SK-N-MC (cell line): ENCODE measurements at regions not wholly inside any gene's neighbourhood (a gene's known extent, or its start where the extent isn't known, plus 50 kb on each side); places are given as distances from the start of the nearest gene placed in this dataset.

Source experiments
- DNase-seq: peaks from one replicate; pipeline ENCODE4 v3.0.0-alpha.2; 2011; ENCODE audit warnings: low read depth, low spot score
- H3K27ac ChIP-seq: fragments of 200-600 bp; sonication (generic); 2 replicates; pipeline ENCODE4 v1.5.1; 2016; ENCODE audit warnings: mixed run types
- H3K36me3 ChIP-seq: fragments of 200-600 bp; sonication (generic); 2 replicates; pipeline ENCODE4 v1.6.1; 2017; ENCODE audit warnings: antibody characterized with exemption, low read length, mixed read lengths; ENCODE audit not compliant: insufficient read depth
- H3K4me3 ChIP-seq: fragments of 200-600 bp; sonication (generic); 2 replicates; pipeline ENCODE4 v1.5.1; 2016
- H3K9ac ChIP-seq: fragments of 200-600 bp; sonication (generic); 2 replicates; pipeline ENCODE4 v1.8.0; 2017; ENCODE audit warnings: mixed run types, mixed read lengths; ENCODE audit not compliant: insufficient read length
- H3K9me3 ChIP-seq: fragments of 200-600 bp; sonication (generic); 2 replicates; pipeline ENCODE4 v1.6.1; 2017; ENCODE audit warnings: low read depth, mild to moderate bottlenecking, antibody characterized with exemption, low read length, moderate library complexity, mixed read lengths
- EZH2 ChIP-seq: fragments of 200-600 bp; sonication (generic); IDR thresholded peaks from one replicate; pipeline ENCODE4 v1.6.1; 2017; ENCODE audit warnings: antibody characterized with exemption
- FOXP2 ChIP-seq: optimal IDR thresholded peaks from 2 replicates; pipeline ENCODE3; 2011; ENCODE audit warnings: mild to moderate bottlenecking, moderate library complexity; ENCODE audit not compliant: insufficient read depth; ENCODE audit errors: extremely low read length, control extremely low read depth
- POLR2AphosphoS5 ChIP-seq: IDR thresholded peaks from 2 replicates; pipeline ENCODE4 v1.6.1; 2012; ENCODE audit warnings: mild to moderate bottlenecking, low read depth, low read length, borderline replicate concordance

DNA sequence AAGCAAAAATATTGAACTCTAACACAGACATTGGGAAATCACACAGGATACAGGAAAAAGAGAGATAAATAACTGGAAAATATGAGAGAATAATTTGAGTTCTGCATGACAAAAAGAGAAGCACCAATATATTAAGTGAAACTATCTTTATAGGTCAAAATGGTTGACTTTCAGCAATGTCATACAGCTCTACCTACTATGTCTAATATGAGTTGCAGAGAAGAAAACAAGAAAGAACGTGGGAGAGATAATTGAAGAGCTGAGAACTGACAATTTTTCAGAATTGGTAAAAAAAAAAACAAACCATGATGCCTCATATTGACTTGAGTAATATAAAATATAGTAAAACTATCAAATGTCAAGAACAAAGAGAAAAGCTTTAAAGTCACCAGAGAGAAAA, 221.7 kb downstream of the BCL11B start:
- no peak for TF ChIP-seq EZH2
- Histone ChIP-seq H3K36me3 (no peaks in the 10 kb centered on the region), H3K27ac (no peak overlapping the region), H3K9ac (no peak overlapping the region), H3K4me3 (no peak overlapping the region), H3K9me3 (no peaks in the 10 kb centered on the region)
- no peak for DNase-seq

- H3K36me3 ChIP-seq = no peaks in the 10 kb centered on the region
- TF ChIP-seq POLR2AphosphoS5 (no peak), FOXP2 (no peak), EZH2 (no peak)
- H3K9ac ChIP-seq = no peak overlapping the region
- DNase-seq = no peak
- H3K4me3 ChIP-seq = no peak overlapping the region
- no peaks in the 10 kb centered on the region for H3K9me3 ChIP-seq
- H3K27ac ChIP-seq = no peak overlapping the region
Measured at GRCh38 chr14:99052467-99052866, 219.5 kb downstream of the BCL11B start.

GRCh38 chr14:99055019-99055418, 217.0 kb downstream of the BCL11B start:
- H3K27ac ChIP-seq = no peak overlapping the region
- TF ChIP-seq EZH2 (no peak), FOXP2 (no peak), POLR2AphosphoS5 (no peak)
- no peaks in the 10 kb centered on the region for H3K9me3 ChIP-seq
- H3K9ac ChIP-seq = no peak overlapping the region
- no peaks in the 10 kb centered on the region for H3K36me3 ChIP-seq
- H3K4me3 ChIP-seq = no peak overlapping the region
- DNase-seq = no peak

- no peak for DNase-seq
- no peak overlapping the region for H3K4me3 ChIP-seq
- no peaks in the 10 kb centered on the region for H3K9me3 ChIP-seq
- TF ChIP-seq FOXP2 (no peak), EZH2 (no peak), POLR2AphosphoS5 (no peak)
- no peaks in the 10 kb centered on the region for H3K36me3 ChIP-seq
- no peak overlapping the region for H3K27ac ChIP-seq
- H3K9ac ChIP-seq = no peak overlapping the region
Measured at GRCh38 chr14:99055816-99056215, 216.2 kb downstream of the BCL11B start.

DNA sequence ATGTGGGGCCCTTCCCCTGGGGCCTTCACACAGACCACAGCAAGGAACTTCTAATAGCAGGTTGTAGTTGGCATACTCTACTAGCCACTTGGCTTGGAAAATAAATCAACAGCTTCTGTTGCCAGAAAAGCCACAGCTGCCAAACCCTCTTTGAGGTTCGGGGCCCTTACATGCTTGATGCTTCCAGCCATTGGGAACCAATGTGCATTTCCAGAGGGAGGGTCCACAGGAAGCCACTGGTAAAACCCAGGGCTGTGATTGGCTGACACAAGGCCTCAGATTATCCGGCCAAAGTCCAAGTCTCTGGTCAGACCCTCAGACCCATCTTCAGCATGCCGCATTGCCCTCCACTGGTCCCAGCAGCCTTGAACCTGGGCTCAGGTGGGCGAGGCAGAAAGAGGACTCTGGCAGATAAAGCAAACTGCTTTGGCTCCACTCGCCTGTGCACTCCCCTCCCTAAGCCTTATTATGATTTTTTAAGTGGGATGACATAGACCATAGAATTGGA, 214.4 kb downstream of the BCL11B start:
- Histone ChIP-seq H3K4me3 (no peak overlapping the region), H3K36me3 (no peaks in the 10 kb centered on the region), H3K27ac (no peak overlapping the region), H3K9me3 (no peaks in the 10 kb centered on the region), H3K9ac (no peak overlapping the region)
- no peak for DNase-seq
- TF ChIP-seq FOXP2 (no peak), POLR2AphosphoS5 (no peak), EZH2 (no peak)

DNA sequence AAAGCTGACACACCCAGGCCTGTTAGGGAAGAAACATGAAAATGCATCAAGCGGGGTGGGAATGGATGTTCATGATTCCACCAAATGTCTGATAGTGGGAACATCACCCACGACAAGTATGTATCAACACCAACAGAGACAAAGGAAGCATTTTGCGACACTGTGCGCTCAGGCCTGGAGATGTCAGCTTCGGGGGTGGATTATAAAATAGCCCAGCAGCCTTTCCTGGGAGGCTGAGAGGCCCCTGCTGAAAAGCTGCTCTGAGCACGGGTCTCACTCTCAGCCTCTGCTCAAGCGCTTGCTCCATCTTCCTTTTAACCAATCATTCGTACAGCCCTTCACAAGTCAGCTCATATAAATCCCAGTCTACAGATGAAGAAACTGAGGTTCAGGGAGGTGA, 213.5 kb downstream of the BCL11B start:
- H3K27ac ChIP-seq = no peak overlapping the region
- H3K9ac ChIP-seq = no peak overlapping the region
- H3K36me3 ChIP-seq = no peaks in the 10 kb centered on the region
- TF ChIP-seq EZH2 (no peak), POLR2AphosphoS5 (no peak), FOXP2 (no peak)
- no peaks in the 10 kb centered on the region for H3K9me3 ChIP-seq
- no peak for DNase-seq
- no peak overlapping the region for H3K4me3 ChIP-seq

- TF ChIP-seq POLR2AphosphoS5 (no peak), FOXP2 (no peak), EZH2 (no peak)
Measured at GRCh38 chr14:99062216-99062615, 209.8 kb downstream of the BCL11B start.

GRCh38 chr14:99062772-99063418, 209.1 kb downstream of the BCL11B start:
- Histone ChIP-seq H3K9me3 (no peaks in the 10 kb centered on the region), H3K27ac (no peak overlapping the region), H3K4me3 (no peak overlapping the region), H3K9ac (no peak overlapping the region), H3K36me3 (no peaks in the 10 kb centered on the region)
- TF ChIP-seq FOXP2 = no peak
- TF ChIP-seq EZH2 = no peak
- TF ChIP-seq POLR2AphosphoS5 = no peak
- DNase-seq = no peak

More at GRCh38 chr14:99062216-99062615, 209.8 kb downstream of the BCL11B start:
- no peaks in the 10 kb centered on the region for H3K9me3 ChIP-seq
- no peaks in the 10 kb centered on the region for H3K36me3 ChIP-seq
- H3K9ac ChIP-seq = no peak overlapping the region
- H3K4me3 ChIP-seq = no peak overlapping the region
- H3K27ac ChIP-seq = no peak overlapping the region
- DNase-seq = no peak

DNA sequence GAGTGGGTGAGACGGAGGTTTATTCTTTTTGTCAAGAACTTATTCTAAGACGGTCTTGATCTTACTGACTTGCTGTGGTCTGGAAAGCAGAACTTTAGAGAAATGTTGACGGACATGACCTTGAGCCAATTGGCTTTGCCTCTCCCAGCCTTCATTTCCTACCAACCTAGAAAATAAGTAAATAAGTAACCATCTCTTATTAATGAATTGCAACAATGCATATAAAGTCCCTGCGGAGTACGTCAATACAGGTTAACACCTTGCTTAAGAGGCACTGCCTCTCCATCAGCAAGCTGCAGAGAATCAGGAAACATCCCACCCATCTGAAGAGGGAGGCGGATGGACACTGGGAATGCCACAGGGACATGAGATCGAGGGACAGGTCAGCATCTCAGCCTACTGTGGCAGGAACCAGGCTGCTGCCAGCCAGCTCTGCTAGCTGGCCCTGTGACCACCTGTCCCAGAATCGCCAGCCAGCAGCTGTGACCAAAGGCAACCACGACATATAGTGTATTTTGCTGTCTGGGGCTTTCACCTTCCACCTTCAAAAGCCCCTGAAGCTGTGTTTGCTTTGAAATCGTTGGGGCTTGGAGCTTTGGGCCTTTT, 208.3 kb downstream of the BCL11B start:
- Histone ChIP-seq H3K4me3 (no peak overlapping the region), H3K36me3 (no peaks in the 10 kb centered on the region), H3K9ac (no peak overlapping the region), H3K9me3 (no peaks in the 10 kb centered on the region), H3K27ac (no peak overlapping the region)
- DNase-seq = no peak
- TF ChIP-seq FOXP2 (no peak), POLR2AphosphoS5 (no peak), EZH2 (no peak)
